Choroid plexus epithelial cell (primary cell): ENCODE measurements at regions not wholly inside any gene's neighbourhood (a gene's known extent, or its start where the extent isn't known, plus 50 kb on each side); places are given as distances from the start of the nearest gene placed in this dataset.
A peak's percentile ranks its signal among the peaks of the same experiment; 100 is the strongest.

Source experiments
- DNase-seq: peaks from one replicate; pipeline ENCODE4 v3.0.0-alpha.2; 2010; ENCODE audit warnings: low read depth
- H3K4me3 ChIP-seq: 2 replicates; pipeline ENCODE4 v1.5.1; 2011; ENCODE audit warnings: low read depth, mild to moderate bottlenecking, control low read depth, low read length, moderate library complexity
- CTCF ChIP-seq: conservative IDR thresholded peaks from 2 replicates; pipeline ENCODE4 v1.5.1; 2011; ENCODE audit warnings: low read depth, mild to moderate bottlenecking, control low read depth, inconsistent platforms, low read length, moderate library complexity

- DNase-seq: peak; percentile 61
- H3K4me3 ChIP-seq: no peak overlapping the region
- no peak for TF ChIP-seq CTCF
Observed at GRCh38 chr2:47249157-47249900, 73.0 kb upstream of the CALM2 start.

GRCh38 chr2:47243596-47244323 is 67.4 kb upstream of the CALM2 start:
- no peak for TF ChIP-seq CTCF
- no peak overlapping the region for H3K4me3 ChIP-seq
- DNase-seq: no peak

- DNase-seq: no peak
- no peak for TF ChIP-seq CTCF
Observed at GRCh38 chr2:47241715-47242114, 65.4 kb upstream of the CALM2 start.

GRCh38 chr2:47239119-47239969 is 63.0 kb upstream of the CALM2 start:
- TF ChIP-seq CTCF: no peak
- no peak overlapping the region for H3K4me3 ChIP-seq
- no peak for DNase-seq

More at GRCh38 chr2:47241715-47242114, 65.4 kb upstream of the CALM2 start:
- H3K4me3 ChIP-seq: no peak overlapping the region

GRCh38 chr2:47238638-47239037 is 62.3 kb upstream of the CALM2 start:
- no peak for DNase-seq
- H3K4me3 ChIP-seq: no peak overlapping the region

More at GRCh38 chr2:47238638-47239037, 62.3 kb upstream of the CALM2 start:
- TF ChIP-seq CTCF: no peak
